ENCODE measurements at regions not wholly inside any gene's neighbourhood (a gene's known extent, or its start where the extent isn't known, plus 50 kb on each side); places are given as distances from the start of the nearest gene placed in this dataset.

GRCh38 chr7:115352375-115352774 is 430.5 kb downstream of the MDFIC start:
- Histone ChIP-seq H3K9ac (ENCODE audit: low read length) (no peak overlapping the region), H4K20me1 (ENCODE audit: insufficient read depth, low read length) (no peaks in the 10 kb centered on the region), H2AFZ (ENCODE audit: low read length) (no peak overlapping the region), H3K36me3 (ENCODE audit: insufficient read depth, low read length) (no peaks in the 10 kb centered on the region), H3K27ac (ENCODE audit: low read depth, low read length, poor library complexity, severe bottlenecking) (no peak overlapping the region), H3K4me1 (ENCODE audit: insufficient read depth, low read length, severe bottlenecking) (no peaks in the 10 kb centered on the region), H3K4me3 (ENCODE audit: low read depth, low read length, poor library complexity, severe bottlenecking) (no peak overlapping the region), H3K9me3 (ENCODE audit: low read length) (no peaks in the 10 kb centered on the region), H3K79me2 (ENCODE audit: insufficient read depth, low read length) (no peaks in the 10 kb centered on the region), H3K9me2 (ENCODE audit: low read depth, low read length) (no peaks in the 10 kb centered on the region), H3K27me3 (ENCODE audit: insufficient read depth, low read length) (no peaks in the 10 kb centered on the region), H3F3A (ENCODE audit: insufficient read depth, low read length) (no peaks in the 10 kb centered on the region), H3K4me2 (ENCODE audit: low read length) (no peak overlapping the region)
- TF ChIP-seq CTCF (IDR thresholded peaks at IDR 0.05; ENCODE audit: low read length) (no peak), EZH2 (IDR thresholded peaks at IDR 0.05; ENCODE audit: borderline replicate concordance, low read length) (no peak)

GRCh38 chr7:115350764-115351163 is 428.9 kb downstream of the MDFIC start:
- Histone ChIP-seq H3K4me3 (ENCODE audit: low read depth, low read length, poor library complexity, severe bottlenecking) (no peak overlapping the region), H3F3A (ENCODE audit: insufficient read depth, low read length) (no peaks in the 10 kb centered on the region), H3K4me1 (ENCODE audit: insufficient read depth, low read length, severe bottlenecking) (no peaks in the 10 kb centered on the region), H3K27ac (ENCODE audit: low read depth, low read length, poor library complexity, severe bottlenecking) (no peak overlapping the region), H2AFZ (ENCODE audit: low read length) (no peak overlapping the region), H3K9me3 (ENCODE audit: low read length) (no peaks in the 10 kb centered on the region), H3K9ac (ENCODE audit: low read length) (no peak overlapping the region), H3K4me2 (ENCODE audit: low read length) (no peak overlapping the region), H4K20me1 (ENCODE audit: insufficient read depth, low read length) (no peaks in the 10 kb centered on the region), H3K27me3 (ENCODE audit: insufficient read depth, low read length) (no peaks in the 10 kb centered on the region), H3K79me2 (ENCODE audit: insufficient read depth, low read length) (no peaks in the 10 kb centered on the region), H3K9me2 (ENCODE audit: low read depth, low read length) (no peaks in the 10 kb centered on the region), H3K36me3 (ENCODE audit: insufficient read depth, low read length) (no peaks in the 10 kb centered on the region)
- TF ChIP-seq CTCF (IDR thresholded peaks at IDR 0.05; ENCODE audit: low read length) (no peak), EZH2 (IDR thresholded peaks at IDR 0.05; ENCODE audit: borderline replicate concordance, low read length) (no peak)

- Histone ChIP-seq H2AFZ (ENCODE audit: low read length) (no peak overlapping the region), H3K9me3 (ENCODE audit: low read length) (no peaks in the 10 kb centered on the region), H3K9ac (ENCODE audit: low read length) (no peak overlapping the region), H3K4me1 (ENCODE audit: insufficient read depth, low read length, severe bottlenecking) (no peaks in the 10 kb centered on the region), H3K36me3 (ENCODE audit: insufficient read depth, low read length) (no peaks in the 10 kb centered on the region), H3K27ac (ENCODE audit: low read depth, low read length, poor library complexity, severe bottlenecking) (no peak overlapping the region), H3K4me3 (ENCODE audit: low read depth, low read length, poor library complexity, severe bottlenecking) (no peak overlapping the region), H3K9me2 (ENCODE audit: low read depth, low read length) (no peaks in the 10 kb centered on the region), H3F3A (ENCODE audit: insufficient read depth, low read length) (no peaks in the 10 kb centered on the region), H3K27me3 (ENCODE audit: insufficient read depth, low read length) (no peaks in the 10 kb centered on the region), H3K79me2 (ENCODE audit: insufficient read depth, low read length) (no peaks in the 10 kb centered on the region), H3K4me2 (ENCODE audit: low read length) (no peak overlapping the region), H4K20me1 (ENCODE audit: insufficient read depth, low read length) (no peaks in the 10 kb centered on the region)
- TF ChIP-seq CTCF (IDR thresholded peaks at IDR 0.05; ENCODE audit: low read length) (no peak), EZH2 (IDR thresholded peaks at IDR 0.05; ENCODE audit: borderline replicate concordance, low read length) (no peak)
These were observed 427.7 kb downstream of the MDFIC start for GRCh38 chr7:115349635-115350034.

Data from OCI-LY1 (cell line).